ENCODE measurements at regions not wholly inside any gene's neighbourhood (a gene's known extent, or its start where the extent isn't known, plus 50 kb on each side); places are given as distances from the start of the nearest gene placed in this dataset.

- TF ChIP-seq CTCF (IDR thresholded peaks at IDR 0.05), result no peak
- no peak for TF ChIP-seq POLR2A (IDR thresholded peaks at IDR 0.05)
Observed at GRCh38 chr13:107348471-107348870, 780.5 kb upstream of the ARGLU1 start.
